ENCODE measurements at regions not wholly inside any gene's neighbourhood (a gene's known extent, or its start where the extent isn't known, plus 50 kb on each side); places are given as distances from the start of the nearest gene placed in this dataset.
"Not testable (repeated sequence)": the region's sequence is repeated elsewhere in the genome, so short reads cannot be mapped to it uniquely, and the experiment has no call there.

- no peak overlapping the region for H3K4me3 ChIP-seq (ENCODE audit: low read length)
- no peak overlapping the region for H3K27ac ChIP-seq (ENCODE audit: low read length)
- H3K9ac ChIP-seq (ENCODE audit: low read length), result no peak overlapping the region
- peaks cover 33% of the 10 kb centered on the region for H3K4me1 ChIP-seq (ENCODE audit: control insufficient read depth, low read depth, low read length)
- no peaks in the 10 kb centered on the region for H3K27me3 ChIP-seq (ENCODE audit: control insufficient read depth, insufficient read depth, low read length)
- no peaks in the 10 kb centered on the region for H3K36me3 ChIP-seq (ENCODE audit: control insufficient read depth, low read depth, low read length)
- H3K9me3 ChIP-seq (ENCODE audit: control insufficient read depth, low read depth, low read length), result no peaks in the 10 kb centered on the region
These were observed 75.1 kb upstream of the PTGFRN start for GRCh38 chr1:116834595-116834994.

DNA sequence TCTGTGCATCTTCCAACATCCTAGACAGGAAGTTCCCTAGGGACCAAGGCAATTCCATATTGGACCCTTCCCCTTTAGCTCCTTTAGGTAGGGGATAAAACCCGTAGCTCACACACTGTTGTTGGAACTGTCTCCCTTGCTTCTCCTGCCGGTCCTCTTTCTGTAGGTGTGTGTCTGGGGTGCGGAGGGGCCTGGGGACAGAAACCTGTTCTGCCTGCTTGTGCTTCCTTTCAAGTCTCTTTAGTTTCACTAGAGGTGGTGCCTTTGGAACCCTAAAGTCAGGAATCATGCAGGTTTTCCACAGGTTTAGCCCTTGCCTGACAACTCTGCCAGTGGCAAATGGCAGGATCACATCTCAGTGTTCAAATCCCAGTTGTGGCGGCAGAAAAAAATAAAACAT lies 74.6 kb upstream of the PTGFRN start:
- Histone ChIP-seq H3K27me3 (ENCODE audit: control insufficient read depth, insufficient read depth, low read length) (no peaks in the 10 kb centered on the region), H3K36me3 (ENCODE audit: control insufficient read depth, low read depth, low read length) (no peaks in the 10 kb centered on the region), H3K4me1 (ENCODE audit: control insufficient read depth, low read depth, low read length) (peaks cover 33% of the 10 kb centered on the region)

DNA sequence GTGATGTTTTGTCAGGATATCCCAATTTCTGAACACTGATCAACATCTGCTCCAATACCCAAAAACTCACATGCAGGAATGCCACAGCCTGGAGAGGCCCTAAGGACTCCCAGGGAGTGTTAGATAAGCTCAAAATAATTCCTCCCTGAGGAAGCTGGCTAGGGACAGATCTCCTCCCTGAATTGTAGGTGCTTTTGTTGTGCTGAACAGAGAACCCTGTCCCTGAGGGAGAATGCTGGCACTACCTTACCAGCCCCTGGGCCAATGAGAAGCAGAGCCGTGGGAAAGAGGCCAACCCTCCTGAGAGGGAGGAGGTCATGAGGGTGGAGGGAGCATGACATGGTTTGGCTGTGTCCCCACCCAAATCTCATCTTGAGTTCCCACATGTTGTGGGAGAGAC lies 73.6 kb upstream of the PTGFRN start:
- Histone ChIP-seq H3K27me3 (ENCODE audit: control insufficient read depth, insufficient read depth, low read length) (no peaks in the 10 kb centered on the region), H3K4me3 (ENCODE audit: low read length) (no peak overlapping the region), H3K9ac (ENCODE audit: low read length) (no peak overlapping the region), H3K36me3 (ENCODE audit: control insufficient read depth, low read depth, low read length) (no peaks in the 10 kb centered on the region), H3K27ac (ENCODE audit: low read length) (no peak overlapping the region), H3K9me3 (ENCODE audit: control insufficient read depth, low read depth, low read length) (no peaks in the 10 kb centered on the region), H3K4me1 (ENCODE audit: control insufficient read depth, low read depth, low read length) (peaks cover 33% of the 10 kb centered on the region)

More for the DNA sequence above, 74.6 kb upstream of the PTGFRN start:
- Histone ChIP-seq H3K27ac (ENCODE audit: low read length) (no peak overlapping the region), H3K9me3 (ENCODE audit: control insufficient read depth, low read depth, low read length) (no peaks in the 10 kb centered on the region), H3K4me3 (ENCODE audit: low read length) (no peak overlapping the region), H3K9ac (ENCODE audit: low read length) (no peak overlapping the region)

DNA sequence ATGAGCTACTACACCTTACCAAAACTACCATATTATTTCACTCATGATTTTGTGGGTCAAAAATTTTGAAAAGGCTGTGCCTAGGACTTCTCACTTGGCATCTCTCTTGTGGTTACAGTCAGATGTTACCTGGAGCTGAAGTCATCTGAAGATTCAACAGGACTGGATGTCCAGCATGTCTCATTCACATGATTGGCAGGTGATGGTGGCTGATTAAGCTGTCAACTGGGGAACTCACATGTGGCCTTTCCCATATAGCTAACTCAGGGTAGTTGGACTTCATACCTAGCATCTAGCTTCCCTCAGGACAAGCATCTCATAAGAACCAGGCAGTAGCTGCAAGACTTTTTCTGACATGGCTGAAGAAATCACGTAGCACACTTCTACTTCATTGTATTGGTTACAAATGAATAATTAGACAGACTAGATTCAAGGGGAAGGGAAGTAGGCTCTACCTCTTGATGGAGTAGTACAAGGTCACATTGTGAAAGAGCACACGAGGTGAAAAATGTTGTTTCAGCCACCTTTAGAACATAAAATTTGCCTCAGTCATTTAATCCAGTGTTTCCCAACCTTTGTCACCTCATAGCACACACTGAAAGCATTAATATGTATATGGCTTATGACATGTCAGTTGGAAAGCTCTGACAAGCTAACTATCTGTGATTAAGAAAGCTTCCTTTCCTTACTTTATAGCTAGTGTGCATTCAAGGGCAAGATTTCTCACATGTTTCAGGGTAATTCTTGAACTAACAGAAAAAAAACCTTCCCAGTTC lies 68.0 kb upstream of the PTGFRN start:
- H3K27ac ChIP-seq (ENCODE audit: low read length), result no peak overlapping the region
- no peaks in the 10 kb centered on the region for H3K4me1 ChIP-seq (ENCODE audit: control insufficient read depth, low read depth, low read length)
- no peaks in the 10 kb centered on the region for H3K9me3 ChIP-seq (ENCODE audit: control insufficient read depth, low read depth, low read length)
- no peak overlapping the region for H3K9ac ChIP-seq (ENCODE audit: low read length)
- no peaks in the 10 kb centered on the region for H3K36me3 ChIP-seq (ENCODE audit: control insufficient read depth, low read depth, low read length)
- H3K27me3 ChIP-seq (ENCODE audit: control insufficient read depth, insufficient read depth, low read length), result no peaks in the 10 kb centered on the region
- H3K4me3 ChIP-seq (ENCODE audit: low read length), result no peak overlapping the region

- no peaks in the 10 kb centered on the region for H3K4me1 ChIP-seq (ENCODE audit: control insufficient read depth, low read depth, low read length)
- no peak overlapping the region for H3K9ac ChIP-seq (ENCODE audit: low read length)
- H3K36me3 ChIP-seq (ENCODE audit: control insufficient read depth, low read depth, low read length), result no peaks in the 10 kb centered on the region
- no peaks in the 10 kb centered on the region for H3K9me3 ChIP-seq (ENCODE audit: control insufficient read depth, low read depth, low read length)
- H3K4me3 ChIP-seq (ENCODE audit: low read length), result no peak overlapping the region
- no peaks in the 10 kb centered on the region for H3K27me3 ChIP-seq (ENCODE audit: control insufficient read depth, insufficient read depth, low read length)
- H3K27ac ChIP-seq (ENCODE audit: low read length), result no peak overlapping the region
These were observed 67.1 kb upstream of the PTGFRN start for GRCh38 chr1:116842654-116843053.

DNA sequence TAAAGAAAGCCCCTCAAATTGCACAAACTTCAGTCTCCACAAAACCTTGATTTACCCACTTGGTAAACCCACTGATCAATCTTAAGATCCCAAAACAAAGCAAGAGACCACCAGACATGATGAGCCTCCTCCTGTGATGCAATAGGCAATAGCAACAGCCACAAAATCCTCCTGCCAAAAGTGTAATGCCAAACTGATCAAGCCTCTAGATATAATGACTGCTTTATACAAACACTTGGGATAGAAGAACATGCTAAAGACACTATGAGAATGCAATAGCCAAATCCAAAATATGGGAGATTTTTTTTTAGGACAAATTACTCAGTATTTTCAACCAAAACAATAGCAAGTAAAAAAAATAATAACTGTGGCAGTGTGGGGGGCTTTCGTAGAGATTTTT lies 64.9 kb upstream of the PTGFRN start:
- no peaks in the 10 kb centered on the region for H3K36me3 ChIP-seq (ENCODE audit: control insufficient read depth, low read depth, low read length)
- H3K4me1 ChIP-seq (ENCODE audit: control insufficient read depth, low read depth, low read length), result no peaks in the 10 kb centered on the region
- no peak overlapping the region for H3K27ac ChIP-seq (ENCODE audit: low read length)

GRCh38 chr1:116847190-116847589 lies 62.5 kb upstream of the PTGFRN start:
- Histone ChIP-seq H3K27ac (ENCODE audit: low read length) (no peak overlapping the region), H3K36me3 (ENCODE audit: control insufficient read depth, low read depth, low read length) (no peaks in the 10 kb centered on the region), H3K9ac (ENCODE audit: low read length) (no peak overlapping the region), H3K4me3 (ENCODE audit: low read length) (no peak overlapping the region), H3K9me3 (ENCODE audit: control insufficient read depth, low read depth, low read length) (no peaks in the 10 kb centered on the region), H3K27me3 (ENCODE audit: control insufficient read depth, insufficient read depth, low read length) (no peaks in the 10 kb centered on the region), H3K4me1 (ENCODE audit: control insufficient read depth, low read depth, low read length) (peaks cover 7% of the 10 kb centered on the region)

More for the DNA sequence above, 64.9 kb upstream of the PTGFRN start:
- Histone ChIP-seq H3K9ac (ENCODE audit: low read length) (no peak overlapping the region), H3K27me3 (ENCODE audit: control insufficient read depth, insufficient read depth, low read length) (no peaks in the 10 kb centered on the region), H3K9me3 (ENCODE audit: control insufficient read depth, low read depth, low read length) (no peaks in the 10 kb centered on the region), H3K4me3 (ENCODE audit: low read length) (no peak overlapping the region)

DNA sequence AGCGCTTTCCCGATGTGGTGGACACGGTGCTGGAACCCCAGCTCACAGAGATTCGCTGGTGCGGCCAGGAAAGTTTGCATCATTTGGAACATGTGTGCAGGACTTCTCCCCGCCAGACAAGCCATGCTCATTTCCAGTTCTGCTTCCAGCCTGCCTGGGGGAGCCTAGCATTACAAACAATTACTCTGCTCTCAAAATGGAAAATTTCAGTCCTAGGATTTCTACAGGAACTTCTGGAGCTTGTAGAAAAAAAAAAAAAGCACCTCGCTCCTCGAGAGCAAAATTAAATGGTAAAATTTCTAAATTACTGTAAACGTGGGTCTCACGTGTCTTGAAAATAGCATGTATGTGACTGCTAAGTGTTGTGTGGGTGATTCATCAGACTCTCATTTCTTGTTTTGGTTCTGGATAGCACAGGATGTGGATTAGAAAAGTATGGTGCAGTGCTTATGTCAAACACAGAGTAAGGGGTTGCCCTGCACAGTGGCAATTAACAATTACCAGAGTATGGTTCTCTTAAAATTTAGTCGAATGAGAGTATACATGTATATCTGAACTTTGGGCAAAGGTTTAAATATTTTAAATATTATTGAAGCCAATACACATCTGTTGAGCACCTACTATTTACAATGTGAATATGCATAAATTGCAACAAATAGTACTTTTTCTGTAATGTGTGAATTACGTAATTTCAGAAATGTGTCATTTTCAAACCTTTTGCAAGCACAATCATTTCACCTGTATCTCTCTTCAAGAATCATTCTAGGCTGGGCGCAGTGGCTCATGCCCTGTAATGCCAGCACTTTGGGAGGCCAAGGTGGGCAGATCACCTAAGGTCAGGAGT lies 61.8 kb upstream of the PTGFRN start:
- no peak overlapping the region for H3K27ac ChIP-seq (ENCODE audit: low read length)
- no peaks in the 10 kb centered on the region for H3K9me3 ChIP-seq (ENCODE audit: control insufficient read depth, low read depth, low read length)

DNA sequence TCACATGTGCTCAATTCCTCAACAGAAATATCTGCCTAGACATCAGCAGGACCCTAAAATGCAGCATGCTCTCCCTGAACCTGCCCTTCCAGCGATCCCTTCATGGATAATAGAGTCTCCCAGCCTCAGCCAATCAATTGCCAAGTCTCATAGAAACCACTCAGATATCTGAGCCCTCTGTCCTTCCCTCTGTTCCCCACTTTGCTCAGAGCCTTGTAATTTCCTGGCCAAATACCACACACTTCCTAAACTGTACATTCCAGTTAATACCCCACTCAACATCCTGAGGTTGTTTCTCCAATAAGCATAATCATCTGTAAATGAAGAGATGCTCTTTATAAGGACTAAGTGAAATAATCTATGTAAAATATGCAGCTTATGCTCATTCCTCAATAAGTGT lies 59.3 kb upstream of the PTGFRN start:
- Histone ChIP-seq H3K27me3 (ENCODE audit: control insufficient read depth, insufficient read depth, low read length) (no peaks in the 10 kb centered on the region), H3K27ac (ENCODE audit: low read length) (no peak overlapping the region), H3K4me1 (ENCODE audit: control insufficient read depth, low read depth, low read length) (peaks cover 39% of the 10 kb centered on the region), H3K9ac (ENCODE audit: low read length) (no peak overlapping the region), H3K36me3 (ENCODE audit: control insufficient read depth, low read depth, low read length) (no peaks in the 10 kb centered on the region), H3K9me3 (ENCODE audit: control insufficient read depth, low read depth, low read length) (no peaks in the 10 kb centered on the region), H3K4me3 (ENCODE audit: low read length) (no peak overlapping the region)

More for the DNA sequence above, 61.8 kb upstream of the PTGFRN start:
- Histone ChIP-seq H3K4me1 (ENCODE audit: control insufficient read depth, low read depth, low read length) (peaks cover 14% of the 10 kb centered on the region), H3K9ac (ENCODE audit: low read length) (no peak overlapping the region), H3K27me3 (ENCODE audit: control insufficient read depth, insufficient read depth, low read length) (no peaks in the 10 kb centered on the region), H3K4me3 (ENCODE audit: low read length) (no peak overlapping the region), H3K36me3 (ENCODE audit: control insufficient read depth, low read depth, low read length) (no peaks in the 10 kb centered on the region)

DNA sequence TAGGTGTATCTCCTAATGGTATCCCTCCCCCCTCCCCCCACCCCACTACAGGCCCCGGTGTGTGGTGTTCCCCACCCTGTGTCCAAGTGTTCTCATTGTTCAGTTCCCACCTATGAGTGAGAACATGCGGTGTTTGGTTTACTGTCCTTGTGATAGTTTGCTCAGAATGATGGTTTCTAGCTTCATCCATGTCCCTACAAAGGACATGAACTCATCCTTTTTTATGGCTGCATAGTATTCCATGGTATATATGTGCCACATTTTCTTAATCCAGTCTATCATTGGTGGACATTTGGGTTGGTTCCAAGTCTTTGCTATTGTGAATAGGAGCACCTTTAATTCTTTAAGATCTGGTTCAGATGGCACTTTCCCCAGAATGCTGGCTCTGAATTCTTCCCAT lies 58.5 kb upstream of the PTGFRN start:
- not testable (repeated sequence) for H3K4me3 ChIP-seq (ENCODE audit: low read length); H3K27ac ChIP-seq (ENCODE audit: low read length); H3K9ac ChIP-seq (ENCODE audit: low read length); H3K9me3 ChIP-seq (ENCODE audit: control insufficient read depth, low read depth, low read length); H3K36me3 ChIP-seq (ENCODE audit: control insufficient read depth, low read depth, low read length); H3K27me3 ChIP-seq (ENCODE audit: control insufficient read depth, insufficient read depth, low read length)
- H3K4me1 ChIP-seq (ENCODE audit: control insufficient read depth, low read depth, low read length), result peaks cover 47% of the 10 kb centered on the region

GRCh38 chr1:116851846-116852245 lies 57.9 kb upstream of the PTGFRN start:
- H3K9me3 ChIP-seq (ENCODE audit: control insufficient read depth, low read depth, low read length), result no peaks in the 10 kb centered on the region
- no peaks in the 10 kb centered on the region for H3K27me3 ChIP-seq (ENCODE audit: control insufficient read depth, insufficient read depth, low read length)
- H3K27ac ChIP-seq (ENCODE audit: low read length), result no peak overlapping the region
- no peaks in the 10 kb centered on the region for H3K36me3 ChIP-seq (ENCODE audit: control insufficient read depth, low read depth, low read length)
- H3K9ac ChIP-seq (ENCODE audit: low read length), result no peak overlapping the region
- no peak overlapping the region for H3K4me3 ChIP-seq (ENCODE audit: low read length)
- H3K4me1 ChIP-seq (ENCODE audit: control insufficient read depth, low read depth, low read length), result peaks cover 49% of the 10 kb centered on the region
